ENCODE measurements at regions not wholly inside any gene's neighbourhood (a gene's known extent, or its start where the extent isn't known, plus 50 kb on each side); places are given as distances from the start of the nearest gene placed in this dataset.

DNA sequence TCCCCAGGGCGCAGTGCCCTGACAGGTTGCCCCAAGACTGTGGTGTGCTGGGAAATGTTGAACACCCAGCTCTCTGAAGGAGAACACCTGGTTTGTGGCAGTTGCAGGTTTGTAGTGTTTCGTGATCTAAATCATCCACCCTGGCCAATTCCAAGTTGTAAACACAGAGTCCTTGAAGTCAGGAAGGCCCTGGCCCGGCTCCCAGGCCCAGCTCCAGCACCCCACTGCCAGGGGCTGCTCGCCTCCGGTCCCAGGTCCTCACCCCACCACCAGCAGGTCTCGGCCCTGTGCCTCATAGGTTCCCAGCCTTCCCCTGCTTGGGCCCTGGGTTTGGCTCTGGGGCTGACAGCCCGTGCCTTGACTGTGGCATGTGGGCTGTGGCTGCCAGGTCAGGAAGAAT, 121.4 kb upstream of the MLN start:
- POLR2A ChIA-PET: no interaction called here
- no peaks in the 10 kb centered on the region for H3K9me3 Mint-ChIP-seq
- H3K27ac Mint-ChIP-seq: no peak overlapping the region
- peaks cover 3% of the 10 kb centered on the region for H3K27me3 Mint-ChIP-seq
- no peak overlapping the region for H3K4me3 Mint-ChIP-seq
- CTCF ChIA-PET: no interaction called here
- no peaks in the 10 kb centered on the region for H3K36me3 Mint-ChIP-seq (ENCODE audit: low read depth)
- peaks cover 5% of the 10 kb centered on the region for H3K4me1 Mint-ChIP-seq
- no peak for DNase-seq

DNA sequence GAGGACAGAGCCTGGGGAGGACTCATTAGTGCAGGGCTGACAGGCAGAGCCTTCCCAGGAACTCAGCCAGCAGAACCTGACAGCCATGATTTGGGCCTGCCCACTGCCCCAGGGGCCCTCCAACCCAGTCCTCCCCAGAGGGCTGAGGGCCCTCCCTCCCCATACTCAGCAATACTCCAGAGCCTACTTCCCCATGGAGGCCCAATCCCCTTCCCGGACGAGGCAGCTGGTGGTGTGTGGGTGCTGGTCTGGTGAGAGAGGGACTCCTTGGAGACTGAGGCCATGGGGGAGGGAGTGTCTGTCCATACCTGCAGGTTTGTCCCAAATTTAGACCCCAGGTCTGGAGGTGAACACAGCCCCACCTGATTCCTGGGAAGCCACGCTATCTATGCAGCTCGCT, 120.9 kb upstream of the MLN start:
- no peak for DNase-seq
- H3K4me3 Mint-ChIP-seq: no peak overlapping the region
- H3K27ac Mint-ChIP-seq: no peak overlapping the region
- peaks cover 2% of the 10 kb centered on the region for H3K27me3 Mint-ChIP-seq
- H3K36me3 Mint-ChIP-seq (ENCODE audit: low read depth): no peaks in the 10 kb centered on the region
- no peaks in the 10 kb centered on the region for H3K9me3 Mint-ChIP-seq
- CTCF ChIA-PET: no interaction called here
- POLR2A ChIA-PET: no interaction called here
- peaks cover 5% of the 10 kb centered on the region for H3K4me1 Mint-ChIP-seq

DNA sequence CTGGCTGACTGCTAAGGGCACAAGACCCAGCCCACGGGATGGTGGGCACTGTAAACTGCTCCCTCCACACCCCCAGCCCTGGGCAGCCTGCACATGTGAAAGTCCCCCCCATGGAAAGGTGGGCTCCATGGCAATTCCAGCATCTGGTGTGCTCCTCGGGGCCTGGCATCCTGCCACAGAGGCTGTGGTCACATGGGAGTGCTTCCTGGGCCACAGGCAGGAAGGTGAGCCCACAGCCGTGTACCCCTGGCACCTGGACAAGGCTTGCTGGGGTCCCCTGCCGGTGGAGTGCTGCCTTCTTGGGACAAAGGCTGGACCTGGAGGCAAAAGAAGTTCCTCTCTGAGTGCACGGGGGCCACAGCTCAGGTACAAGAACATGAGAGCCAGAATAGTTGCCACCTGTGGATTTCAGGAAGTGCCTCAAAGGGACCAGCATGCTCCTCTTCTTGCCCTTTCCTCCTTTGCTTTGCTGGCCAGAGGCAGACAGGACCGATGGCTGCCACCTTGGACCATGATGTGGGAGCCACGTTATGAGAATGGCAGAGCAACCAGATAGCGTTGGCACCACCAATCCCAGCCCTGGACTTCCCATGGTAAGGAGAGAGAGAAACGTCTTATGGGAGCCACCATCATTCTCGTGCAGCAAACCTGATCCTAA, 120.2 kb upstream of the MLN start:
- POLR2A ChIA-PET: no interaction called here
- H3K4me1 Mint-ChIP-seq: peaks cover 5% of the 10 kb centered on the region
- no peaks in the 10 kb centered on the region for H3K9me3 Mint-ChIP-seq
- H3K36me3 Mint-ChIP-seq (ENCODE audit: low read depth): no peaks in the 10 kb centered on the region
- CTCF ChIA-PET: no interaction called here
- no peak for DNase-seq
- peaks cover 3% of the 10 kb centered on the region for H3K27me3 Mint-ChIP-seq
- no peak overlapping the region for H3K27ac Mint-ChIP-seq
- H3K4me3 Mint-ChIP-seq: no peak overlapping the region

- ChIA-PET CTCF (no interaction called here), POLR2A (interaction anchor here (1.4 kb wide), 1 partner anchor 17 kb away, joined by 3 read pairs; no protein-coding TSS in a partner anchor)
- peaks cover 3% of the 10 kb centered on the region for H3K27me3 Mint-ChIP-seq
- H3K27ac Mint-ChIP-seq: no peak overlapping the region
- peaks cover 5% of the 10 kb centered on the region for H3K4me1 Mint-ChIP-seq
- no peak overlapping the region for H3K4me3 Mint-ChIP-seq
- no peaks in the 10 kb centered on the region for H3K9me3 Mint-ChIP-seq
- DNase-seq: no peak
- H3K36me3 Mint-ChIP-seq (ENCODE audit: low read depth): no peaks in the 10 kb centered on the region
Observed at GRCh38 chr6:33921745-33922144, 117.9 kb upstream of the MLN start.

GRCh38 chr6:33918175-33918695, 114.4 kb upstream of the MLN start:
- CTCF ChIA-PET: interaction anchor here (1.5 kb wide), 1 partner anchor 14 kb away, joined by 5 read pairs; no protein-coding TSS in a partner anchor
- Mint-ChIP-seq H3K4me1 (peaks cover 26% of the 10 kb centered on the region), H3K9me3 (no peaks in the 10 kb centered on the region), H3K27ac (no peak overlapping the region), H3K36me3 (ENCODE audit: low read depth) (no peaks in the 10 kb centered on the region), H3K4me3 (no peak overlapping the region), H3K27me3 (peaks cover 6% of the 10 kb centered on the region)
- POLR2A ChIA-PET: interaction anchor here (1.0 to 1.4 kb wide), 2 partner anchors 13 to 62 kb away, joined by 3 to 5 read pairs; no protein-coding TSS in a partner anchor
- no peak for DNase-seq

DNA sequence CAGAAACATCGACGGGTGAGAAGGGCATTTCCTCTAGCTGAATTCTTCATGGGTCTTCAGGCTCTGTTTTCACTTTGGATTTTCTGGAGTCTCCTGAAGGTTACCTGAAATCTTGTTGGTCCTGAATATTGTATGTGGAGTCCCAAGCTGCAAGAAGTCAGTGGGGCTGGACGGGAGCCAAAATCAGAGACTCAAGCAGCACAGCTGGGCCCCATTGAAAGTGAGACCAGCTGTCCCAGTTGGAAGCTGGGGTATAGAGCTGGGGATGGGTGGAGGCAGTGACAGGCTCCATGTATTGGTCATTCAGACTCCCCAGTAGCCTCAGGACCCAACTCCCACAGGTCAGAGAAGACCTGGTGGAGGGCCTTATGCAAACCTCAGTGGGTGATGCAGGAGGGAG, 111.3 kb upstream of the MLN start:
- Mint-ChIP-seq H3K4me3 (no peak overlapping the region), H3K9me3 (no peaks in the 10 kb centered on the region), H3K36me3 (ENCODE audit: low read depth) (no peaks in the 10 kb centered on the region), H3K27ac (peak overlapping the region; percentile 47), H3K27me3 (peaks cover 6% of the 10 kb centered on the region), H3K4me1 (peaks cover 29% of the 10 kb centered on the region)
- POLR2A ChIA-PET: interaction anchor here (1.0 to 3.2 kb wide), 5 partner anchors 10 to 127 kb away, joined by 4 to 29 read pairs (median 7); partner anchors contain the start of gene LEMD2
- no peak for DNase-seq
- CTCF ChIA-PET: interaction anchor here (1.1 to 2.7 kb wide), 5 partner anchors 10 to 144 kb away, joined by 3 to 11 read pairs (median 7); no protein-coding TSS in a partner anchor

GRCh38 chr6:33914645-33915044, 110.8 kb upstream of the MLN start:
- ChIA-PET CTCF (interaction anchor here (0.6 to 2.7 kb wide), 6 partner anchors 10 to 143 kb away, joined by 3 to 11 read pairs (median 5); no protein-coding TSS in a partner anchor), POLR2A (interaction anchor here (1.0 to 3.2 kb wide), 5 partner anchors 9 to 126 kb away, joined by 4 to 29 read pairs (median 7); partner anchors contain the start of gene LEMD2)
- Mint-ChIP-seq H3K36me3 (ENCODE audit: low read depth) (no peaks in the 10 kb centered on the region), H3K27me3 (peaks cover 4% of the 10 kb centered on the region), H3K9me3 (no peaks in the 10 kb centered on the region), H3K27ac (peak overlapping the region; percentile 47), H3K4me3 (no peak overlapping the region), H3K4me1 (peaks cover 32% of the 10 kb centered on the region)
- DNase-seq: peak; percentile 62

DNA sequence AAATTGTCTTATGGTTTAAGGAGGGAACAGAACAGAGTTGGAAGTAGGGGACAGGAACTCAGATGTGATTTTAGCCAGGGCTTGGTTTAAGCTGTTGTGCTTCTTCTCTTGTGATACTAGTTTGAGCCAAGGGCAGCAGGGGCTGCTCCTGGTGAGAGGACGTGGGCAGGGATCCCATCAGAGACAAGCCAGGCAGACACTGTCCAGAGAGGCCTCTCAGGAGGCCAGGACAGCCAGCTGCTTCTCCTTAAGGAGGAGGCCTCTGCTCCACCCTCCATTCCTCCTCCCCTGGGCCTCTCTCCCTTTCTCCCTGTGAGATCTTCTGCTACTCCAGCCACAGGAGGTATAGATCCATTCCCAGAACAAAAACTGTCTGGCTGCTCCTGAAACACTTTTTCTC, 108.4 kb upstream of the MLN start:
- Mint-ChIP-seq H3K4me1 (peaks cover 36% of the 10 kb centered on the region), H3K9me3 (no peaks in the 10 kb centered on the region), H3K4me3 (no peak overlapping the region), H3K27me3 (peaks cover 3% of the 10 kb centered on the region), H3K36me3 (ENCODE audit: low read depth) (no peaks in the 10 kb centered on the region), H3K27ac (no peak overlapping the region)
- no peak for DNase-seq
- ChIA-PET POLR2A (interaction anchor here (1.4 kb wide), 1 partner anchor 50 kb away, joined by 3 read pairs; no protein-coding TSS in a partner anchor), CTCF (no interaction called here)

- Mint-ChIP-seq H3K27ac (no peak overlapping the region), H3K36me3 (ENCODE audit: low read depth) (no peaks in the 10 kb centered on the region), H3K4me1 (peaks cover 43% of the 10 kb centered on the region), H3K27me3 (peaks cover 3% of the 10 kb centered on the region), H3K9me3 (no peaks in the 10 kb centered on the region), H3K4me3 (no peak overlapping the region)
- ChIA-PET POLR2A (no interaction called here), CTCF (no interaction called here)
- DNase-seq: no peak
Observed at GRCh38 chr6:33911488-33911887, 107.7 kb upstream of the MLN start.

GRCh38 chr6:33910594-33910993, 106.8 kb upstream of the MLN start:
- no peaks in the 10 kb centered on the region for H3K9me3 Mint-ChIP-seq
- H3K36me3 Mint-ChIP-seq (ENCODE audit: low read depth): no peaks in the 10 kb centered on the region
- H3K27ac Mint-ChIP-seq: no peak overlapping the region
- DNase-seq: no peak
- ChIA-PET POLR2A (no interaction called here), CTCF (no interaction called here)
- peaks cover 48% of the 10 kb centered on the region for H3K4me1 Mint-ChIP-seq
- H3K27me3 Mint-ChIP-seq: peaks cover 1% of the 10 kb centered on the region
- no peak overlapping the region for H3K4me3 Mint-ChIP-seq

GRCh38 chr6:33909737-33910136, 105.9 kb upstream of the MLN start:
- Mint-ChIP-seq H3K9me3 (no peaks in the 10 kb centered on the region), H3K4me3 (no peak overlapping the region), H3K36me3 (ENCODE audit: low read depth) (no peaks in the 10 kb centered on the region), H3K4me1 (peaks cover 48% of the 10 kb centered on the region), H3K27ac (no peak overlapping the region), H3K27me3 (no peaks in the 10 kb centered on the region)
- ChIA-PET CTCF (no interaction called here), POLR2A (no interaction called here)
- no peak for DNase-seq

- H3K27me3 Mint-ChIP-seq: no peaks in the 10 kb centered on the region
- POLR2A ChIA-PET: no interaction called here
- H3K4me1 Mint-ChIP-seq: peaks cover 49% of the 10 kb centered on the region
- H3K4me3 Mint-ChIP-seq: no peak overlapping the region
- H3K9me3 Mint-ChIP-seq: no peaks in the 10 kb centered on the region
- no peak overlapping the region for H3K27ac Mint-ChIP-seq
- no peak for DNase-seq
- CTCF ChIA-PET: interaction anchor here (1.5 kb wide), 1 partner anchor 137 kb away, joined by 3 read pairs; no protein-coding TSS in a partner anchor
- H3K36me3 Mint-ChIP-seq (ENCODE audit: low read depth): no peaks in the 10 kb centered on the region
Observed at GRCh38 chr6:33908025-33908424, 104.2 kb upstream of the MLN start.

DNA sequence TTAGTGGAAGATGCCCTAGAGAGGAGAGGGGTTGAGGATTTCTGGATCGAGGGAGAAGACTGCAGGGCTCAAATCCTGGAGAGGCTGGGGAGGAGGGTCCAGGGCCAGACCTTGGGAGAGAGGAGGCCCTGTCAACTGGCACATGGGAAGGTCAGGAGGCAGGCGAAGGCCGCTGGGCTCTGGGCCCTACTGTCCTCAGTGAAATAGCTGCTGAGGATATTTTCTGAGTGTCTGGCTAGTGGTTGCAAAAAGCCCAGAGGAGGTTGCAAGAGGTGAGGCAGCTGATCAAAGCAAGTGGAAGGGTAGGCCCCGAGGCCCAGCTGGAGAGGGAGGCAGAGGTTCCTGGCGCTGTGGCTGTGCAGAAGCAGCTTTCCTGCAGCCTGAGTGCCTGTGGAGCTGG, 103.4 kb upstream of the MLN start:
- Mint-ChIP-seq H3K9me3 (no peaks in the 10 kb centered on the region), H3K4me1 (peaks cover 57% of the 10 kb centered on the region), H3K27me3 (peaks cover 3% of the 10 kb centered on the region), H3K36me3 (ENCODE audit: low read depth) (peaks cover 3% of the 10 kb centered on the region), H3K27ac (peak overlapping the region; percentile 99), H3K4me3 (no peak overlapping the region)
- ChIA-PET CTCF (interaction anchor here (0.7 to 1.5 kb wide), 2 partner anchors 136 to 243 kb away, joined by 3 to 5 read pairs; no protein-coding TSS in a partner anchor), POLR2A (interaction anchor here (1.8 kb wide), 1 partner anchor 11 kb away, joined by 9 read pairs; no protein-coding TSS in a partner anchor)
- DNase-seq: no peak
